Endothelial cell of umbilical vein (primary cell): ENCODE measurements at regions not wholly inside any gene's neighbourhood (a gene's known extent, or its start where the extent isn't known, plus 50 kb on each side); places are given as distances from the start of the nearest gene placed in this dataset.

Experiments
- BruUV-seq: library from RNA; stranded (reverse); fragments of 400-500 nt; replicated peaks from 2 replicates; lab custom pipeline; 2021; lab: Mats Ljungman, UMichigan
- CTCF ChIA-PET: fragments of 300-600, 350-600 bp; sonication (Branson Sonifier 250); formaldehyde crosslinking; loops from one replicate; lab custom pipeline; 2021; ENCODE audit warnings: antibody characterized with exemption, inconsistent platforms; lab: Charles Lee
- POLR2A ChIA-PET: fragments of 300-600, 350-600 bp; sonication (Branson Sonifier 250); formaldehyde crosslinking; loops from one replicate; lab custom pipeline; 2021; ENCODE audit warnings: antibody characterized with exemption, inconsistent platforms; lab: Charles Lee
- DNase-seq: peaks from one replicate; pipeline ENCODE4 v3.0.0-alpha.2; 2011; ENCODE audit warnings: low read depth, low spot score
- FAIRE-seq: peaks from 2 replicates; lab custom pipeline; 2011; peaks lifted over from hg19 to GRCh38; lab: Jason Lieb, UNC
- H2AFZ ChIP-seq: 2 replicates; pipeline ENCODE4 v1.6.0; 2012; ENCODE audit warnings: low read depth, low read length, control low read depth, inconsistent platforms
- H3K27ac ChIP-seq: 2 replicates; pipeline ENCODE4 v1.5.1; 2011; ENCODE audit warnings: low read depth, mild to moderate bottlenecking, control low read depth, low read length, moderate library complexity; ENCODE audit not compliant: insufficient read depth
- H3K27me3 ChIP-seq, 2 experiments: 2 replicates each; pipeline versions ENCODE4 v1.6.0 to v1.6.1; 2011; ENCODE audit warnings: low read length in 2 of 2, mixed read lengths in 1 of 2; ENCODE audit not compliant: control insufficient read depth in 2 of 2, insufficient read depth in 2 of 2
- H3K36me3 ChIP-seq, 2 experiments: 2 replicates in 1 of 2; 3 replicates in 1 of 2; pipeline ENCODE4 v1.5.1; 2011; ENCODE audit warnings: low read length in 2 of 2, mild to moderate bottlenecking in 1 of 2, moderate library complexity in 1 of 2; ENCODE audit not compliant: control insufficient read depth in 2 of 2, insufficient read depth in 2 of 2; ENCODE audit errors: extremely low read depth in 1 of 2
- H3K4me1 ChIP-seq: 3 replicates; pipeline ENCODE4 v1.5.1; 2011; ENCODE audit warnings: mild to moderate bottlenecking, low read length; ENCODE audit not compliant: control insufficient read depth, insufficient read depth; ENCODE audit errors: extremely low read depth
- H3K4me2 ChIP-seq: 2 replicates; pipeline ENCODE4 v1.6.1; 2011; ENCODE audit warnings: low read length, control low read depth, mixed read lengths; ENCODE audit not compliant: insufficient read depth
- H3K4me3 ChIP-seq, 3 experiments: fragments of 200-600 bp in 1 of 3; sonication (generic), shearing (Covaris generic) in 1 of 3; replicated peaks in 1 of 3; 2 replicates each; pipeline ENCODE4 v1.5.1; 2011 to 2016; ENCODE audit warnings: control low read depth in 3 of 3, low read length in 3 of 3, mild to moderate bottlenecking in 2 of 3, inconsistent platforms in 1 of 3, low read depth in 1 of 3, moderate library complexity in 1 of 3; ENCODE audit not compliant: insufficient read depth in 1 of 3
- H3K79me2 ChIP-seq: 2 replicates; pipeline ENCODE4 v1.6.0; 2012; ENCODE audit warnings: low read length, inconsistent platforms; ENCODE audit not compliant: control insufficient read depth, insufficient read depth
- H3K9ac ChIP-seq: replicated peaks from 2 replicates; pipeline ENCODE3; 2011; ENCODE audit warnings: low read length, control low read depth; ENCODE audit not compliant: insufficient read depth; ENCODE audit errors: extremely low read depth
- H3K9me1 ChIP-seq: replicated peaks from 3 replicates; pipeline ENCODE4 v1.6.0; 2011; ENCODE audit warnings: mild to moderate bottlenecking, low read length; ENCODE audit not compliant: control insufficient read depth, insufficient read depth; ENCODE audit errors: extremely low read depth
- H3K9me3 ChIP-seq: replicated peaks from 2 replicates; pipeline ENCODE4 v1.5.1; 2012; ENCODE audit warnings: low read length, inconsistent platforms; ENCODE audit not compliant: control insufficient read depth, insufficient read depth
- H4K20me1 ChIP-seq: replicated peaks from 2 replicates; pipeline ENCODE3; 2011; ENCODE audit warnings: mild to moderate bottlenecking, low read length; ENCODE audit not compliant: control insufficient read depth, insufficient read depth; ENCODE audit errors: extremely low read depth
- EZH2 ChIP-seq: IDR thresholded peaks from 2 replicates; pipeline ENCODE4 v1.6.1; 2012; ENCODE audit warnings: borderline replicate concordance, low read depth, mild to moderate bottlenecking, moderate library complexity, low read length, inconsistent platforms; ENCODE audit not compliant: severe bottlenecking
- FOS ChIP-seq: IDR thresholded peaks from 2 replicates; pipeline ENCODE4 v1.6.1; 2011; ENCODE audit warnings: mild to moderate bottlenecking, low read length, moderate library complexity, borderline replicate concordance; ENCODE audit not compliant: insufficient read depth
- GATA2 ChIP-seq: IDR thresholded peaks from 2 replicates; pipeline ENCODE4 v1.7.0; 2011; ENCODE audit warnings: low read depth, mild to moderate bottlenecking, moderate library complexity, mixed read lengths, low read length; ENCODE audit not compliant: insufficient read length, insufficient read depth
- JUN ChIP-seq: IDR thresholded peaks from 2 replicates; pipeline ENCODE4 v1.6.1; 2011; ENCODE audit warnings: borderline replicate concordance, low read depth; ENCODE audit not compliant: insufficient read length, insufficient read depth
- MYC ChIP-seq: IDR thresholded peaks from one replicate; pipeline ENCODE4 v1.6.1; 2011; ENCODE audit warnings: mild to moderate bottlenecking, low read depth, low read length
- POLR2A ChIP-seq: IDR thresholded peaks from 2 replicates; pipeline ENCODE4 v1.6.1; 2012; ENCODE audit warnings: low read depth, mild to moderate bottlenecking, control low read depth, low read length
- POLR2AphosphoS5 ChIP-seq: IDR thresholded peaks from 2 replicates; pipeline ENCODE4 v1.6.1; 2012; ENCODE audit warnings: low read depth, mild to moderate bottlenecking, control low read depth, low read length, moderate library complexity; ENCODE audit not compliant: insufficient read depth
- dilution Hi-C: fragments of 300-500 bp; cut with MboI; formaldehyde crosslinking; loops from one replicate; pipeline ENCODE4 v1.15.0; 2019; ENCODE audit warnings: low sequenced_read_pairs; ENCODE audit not compliant: extremely low pct_ligation_motif_present
- intact Hi-C: fragments of 100-400 bp; cut with micrococcal nuclease; formaldehyde crosslinking; loops from one replicate; pipeline ENCODE4 v1.10.0; 2022
- TF ChIP-seq, protein P1 (sequence below), 2 donors: IDR thresholded peaks; 1 replicate in 1 of 2; 2 replicates in 1 of 2; pipeline ENCODE4 v1.5.1; 2011; ENCODE audit warnings: low read length in 2 of 2, mild to moderate bottlenecking in 2 of 2, moderate library complexity in 2 of 2, control low read depth in 1 of 2, inconsistent platforms in 1 of 2, low read depth in 1 of 2; ENCODE audit not compliant: insufficient read depth in 1 of 2; ENCODE audit errors: extremely low read depth in 1 of 2

DNA sequence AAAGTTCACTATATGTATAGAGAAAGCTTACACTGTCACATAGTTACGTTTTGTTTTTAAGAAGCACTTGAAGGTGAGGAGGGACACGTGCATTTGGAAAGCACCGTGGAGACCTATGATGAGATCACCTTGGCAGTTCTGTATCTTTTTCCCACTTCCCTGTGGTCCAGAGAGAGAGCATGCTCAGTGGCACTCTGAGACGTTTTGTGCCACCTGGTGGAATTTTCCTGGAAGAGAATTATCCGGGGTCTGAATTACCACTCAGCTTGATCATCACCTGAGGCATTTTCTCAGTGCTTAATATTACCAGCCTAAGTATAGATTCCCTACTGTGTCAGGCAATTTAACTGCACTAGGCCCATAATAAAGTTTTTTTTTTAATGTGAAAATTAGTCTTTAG lies 469.4 kb upstream of the SMIM21 start:
- Histone ChIP-seq H3K27me3 (no peaks in the 10 kb centered on the region), H3K4me2 (no peak overlapping the region), H3K4me3 (no peak overlapping the region), H3K9me3 (peaks cover 4% of the 10 kb centered on the region), H2AFZ (no peak overlapping the region), H4K20me1 (no peaks in the 10 kb centered on the region), H3K79me2 (no peaks in the 10 kb centered on the region), H3K36me3 (no peaks in the 10 kb centered on the region), H3K9me1 (no peaks in the 10 kb centered on the region), H3K27ac (no peak overlapping the region), H3K9ac (no peak overlapping the region), H3K4me1 (no peaks in the 10 kb centered on the region)
- CTCF ChIA-PET, result no interaction called here
- intact Hi-C loops, result no loop called here
- FAIRE-seq (no peak), DNase-seq (no peak)
- dilution Hi-C loops, result no loop called here
- BruUV-seq, result no TSS peak
- POLR2A ChIA-PET, result no interaction called here
- TF ChIP-seq GATA2, result no peak
- TF ChIP-seq FOS, result no peak
- no peak for TF ChIP-seq EZH2
- TF ChIP-seq, protein P1, sequence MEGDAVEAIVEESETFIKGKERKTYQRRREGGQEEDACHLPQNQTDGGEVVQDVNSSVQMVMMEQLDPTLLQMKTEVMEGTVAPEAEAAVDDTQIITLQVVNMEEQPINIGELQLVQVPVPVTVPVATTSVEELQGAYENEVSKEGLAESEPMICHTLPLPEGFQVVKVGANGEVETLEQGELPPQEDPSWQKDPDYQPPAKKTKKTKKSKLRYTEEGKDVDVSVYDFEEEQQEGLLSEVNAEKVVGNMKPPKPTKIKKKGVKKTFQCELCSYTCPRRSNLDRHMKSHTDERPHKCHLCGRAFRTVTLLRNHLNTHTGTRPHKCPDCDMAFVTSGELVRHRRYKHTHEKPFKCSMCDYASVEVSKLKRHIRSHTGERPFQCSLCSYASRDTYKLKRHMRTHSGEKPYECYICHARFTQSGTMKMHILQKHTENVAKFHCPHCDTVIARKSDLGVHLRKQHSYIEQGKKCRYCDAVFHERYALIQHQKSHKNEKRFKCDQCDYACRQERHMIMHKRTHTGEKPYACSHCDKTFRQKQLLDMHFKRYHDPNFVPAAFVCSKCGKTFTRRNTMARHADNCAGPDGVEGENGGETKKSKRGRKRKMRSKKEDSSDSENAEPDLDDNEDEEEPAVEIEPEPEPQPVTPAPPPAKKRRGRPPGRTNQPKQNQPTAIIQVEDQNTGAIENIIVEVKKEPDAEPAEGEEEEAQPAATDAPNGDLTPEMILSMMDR (IDR thresholded peaks at IDR 0.05; ENCODE audit: extremely low read depth in 1 of 2, insufficient read depth in 1 of 2, low read depth in 1 of 2, low read length in 2 of 2), result no peak
- TF ChIP-seq POLR2A, result no peak
- no peak for TF ChIP-seq POLR2AphosphoS5
- TF ChIP-seq JUN, result no peak
- TF ChIP-seq MYC, result no peak
